Colonic mucosa (tissue), 4 donors: ENCODE measurements at regions not wholly inside any gene's neighbourhood (a gene's known extent, or its start where the extent isn't known, plus 50 kb on each side); places are given as distances from the start of the nearest gene placed in this dataset.

ENCODE experiments used
- DNase-seq: peaks from one replicate; pipeline ENCODE4 v3.0.0-alpha.2; 2020
- H3K27ac ChIP-seq: fragments of 200-600 bp; one replicate; pipeline ENCODE4 v1.8.0; 2021
- H3K27me3 ChIP-seq: fragments of 200-600 bp; one replicate; pipeline ENCODE4 v1.8.0; 2021
- H3K36me3 ChIP-seq: fragments of 200-600 bp; one replicate; pipeline ENCODE4 v1.8.0; 2021
- H3K4me1 ChIP-seq: fragments of 200-600 bp; one replicate; pipeline ENCODE4 v1.8.0; 2021; ENCODE audit warnings: mild to moderate bottlenecking
- H3K4me3 ChIP-seq: fragments of 200-600 bp; one replicate; pipeline ENCODE4 v1.8.0; 2021
- H3K9ac ChIP-seq, 2 donors: one replicate each; pipeline ENCODE4 v1.7.0; 2013; ENCODE audit warnings: control low read depth in 2 of 2, low read depth in 2 of 2, low read length in 2 of 2
- H3K9me3 ChIP-seq: fragments of 200-600 bp; one replicate; pipeline ENCODE4 v1.8.0; 2021
- CTCF ChIP-seq: fragments of 200-600 bp; IDR thresholded peaks from one replicate; pipeline ENCODE4 v1.8.0; 2022; ENCODE audit warnings: antibody characterized with exemption, mild to moderate bottlenecking
- intact Hi-C: fragments of 100-400 bp; cut with DNase I; formaldehyde crosslinking; loops from one replicate; pipeline ENCODE4 v1.14.1; 2022
- donor health status: healthy.
- donor health status: DM: no; HTN: no; CAD: no.
- donor health status: DM: no; HTN: no; CAD: no.

- Histone ChIP-seq H3K36me3 (no peaks in the 10 kb centered on the region), H3K9ac (no peak overlapping the region), H3K4me3 (no peak overlapping the region)
These were observed 545.5 kb upstream of the TBX3 start for GRCh38 chr12:115229517-115229916.

GRCh38 chr12:115228434-115228833 lies 544.5 kb upstream of the TBX3 start:
- Histone ChIP-seq H3K4me1 (no peaks in the 10 kb centered on the region), H3K36me3 (no peaks in the 10 kb centered on the region), H3K27me3 (no peaks in the 10 kb centered on the region), H3K4me3 (no peak overlapping the region), H3K9me3 (no peaks in the 10 kb centered on the region), H3K27ac (no peak overlapping the region), H3K9ac (no peak overlapping the region)
- no peak for TF ChIP-seq CTCF
- no peak for DNase-seq
- intact Hi-C loops = no loop called here

More at GRCh38 chr12:115229517-115229916, 545.5 kb upstream of the TBX3 start:
- no peak overlapping the region for H3K27ac ChIP-seq
- H3K4me1 ChIP-seq = no peaks in the 10 kb centered on the region
- TF ChIP-seq CTCF = no peak
- intact Hi-C loops = no loop called here
- H3K27me3 ChIP-seq = no peaks in the 10 kb centered on the region
- no peaks in the 10 kb centered on the region for H3K9me3 ChIP-seq
- DNase-seq = no peak

GRCh38 chr12:115227137-115227615 lies 543.2 kb upstream of the TBX3 start:
- intact Hi-C loops = no loop called here
- Histone ChIP-seq H3K36me3 (no peaks in the 10 kb centered on the region), H3K9ac (no peak overlapping the region), H3K27me3 (no peaks in the 10 kb centered on the region), H3K4me3 (no peak overlapping the region), H3K27ac (no peak overlapping the region), H3K9me3 (no peaks in the 10 kb centered on the region), H3K4me1 (no peaks in the 10 kb centered on the region)
- no peak for TF ChIP-seq CTCF
- no peak for DNase-seq

- no peaks in the 10 kb centered on the region for H3K4me1 ChIP-seq
- no peaks in the 10 kb centered on the region for H3K27me3 ChIP-seq
- intact Hi-C loops = no loop called here
- H3K27ac ChIP-seq = no peak overlapping the region
- H3K9ac ChIP-seq = no peak overlapping the region
- H3K4me3 ChIP-seq = no peak overlapping the region
- H3K36me3 ChIP-seq = no peaks in the 10 kb centered on the region
- TF ChIP-seq CTCF = no peak
- H3K9me3 ChIP-seq = no peaks in the 10 kb centered on the region
- DNase-seq = no peak
These were observed 541.9 kb upstream of the TBX3 start for GRCh38 chr12:115225845-115226244.

GRCh38 chr12:115223991-115224390 lies 540.0 kb upstream of the TBX3 start:
- H3K9ac ChIP-seq = no peak overlapping the region
- H3K4me3 ChIP-seq = no peak overlapping the region
- DNase-seq = no peak
- no peaks in the 10 kb centered on the region for H3K27me3 ChIP-seq
- H3K27ac ChIP-seq = no peak overlapping the region
- no peaks in the 10 kb centered on the region for H3K9me3 ChIP-seq
- H3K4me1 ChIP-seq = no peaks in the 10 kb centered on the region
- no peaks in the 10 kb centered on the region for H3K36me3 ChIP-seq
- no peak for TF ChIP-seq CTCF
- intact Hi-C loops = no loop called here

GRCh38 chr12:115223322-115223721 lies 539.3 kb upstream of the TBX3 start:
- intact Hi-C loops = no loop called here
- no peak for DNase-seq
- no peaks in the 10 kb centered on the region for H3K4me1 ChIP-seq

More at GRCh38 chr12:115223322-115223721, 539.3 kb upstream of the TBX3 start:
- Histone ChIP-seq H3K9ac (no peak overlapping the region), H3K27me3 (no peaks in the 10 kb centered on the region), H3K9me3 (no peaks in the 10 kb centered on the region), H3K27ac (no peak overlapping the region), H3K36me3 (no peaks in the 10 kb centered on the region), H3K4me3 (no peak overlapping the region)
- no peak for TF ChIP-seq CTCF
